Body of pancreas (tissue), 4 donors: ENCODE measurements at regions not wholly inside any gene's neighbourhood (a gene's known extent, or its start where the extent isn't known, plus 50 kb on each side); places are given as distances from the start of the nearest gene placed in this dataset.

Experiments used
- ATAC-seq: fragments of 150-250 bp; one replicate; pipeline ENCODE4 v1.9.1; 2016
- DNase-seq, 4 donors: peaks; one replicate each; pipeline ENCODE4 v3.0.0-alpha.2; 2019
- H3K27ac ChIP-seq, 4 donors: fragments of 200-600 bp; sonication (generic); 1 replicate in 3 of 4; 2 replicates in 1 of 4; pipeline versions ENCODE4 v1.5.1 to v1.6.1; 2016 to 2019; ENCODE audit warnings: mild to moderate bottlenecking in 1 of 4, mixed read lengths in 1 of 4, moderate library complexity in 1 of 4
- H3K27me3 ChIP-seq, 2 donors: fragments of 200-600 bp; sonication (generic); one replicate each; pipeline ENCODE4 v1.6.0; 2016; ENCODE audit warnings: mild to moderate bottlenecking in 1 of 2
- H3K36me3 ChIP-seq, 2 donors: fragments of 200-600 bp; sonication (generic); replicated peaks in 1 of 2; 2 replicates each; pipeline ENCODE4 v1.5.1; 2016; ENCODE audit warnings: low read depth in 2 of 2; ENCODE audit not compliant: insufficient read depth in 1 of 2
- H3K4me1 ChIP-seq: fragments of 200-600 bp; sonication (generic); one replicate; pipeline ENCODE4 v1.6.0; 2016
- H3K4me3 ChIP-seq, 2 donors: fragments of 200-600 bp; sonication (generic); 1 replicate in 1 of 2; 2 replicates in 1 of 2; pipeline ENCODE4 v1.5.1; 2016 to 2019
- H3K9me3 ChIP-seq, 3 donors: fragments of 200-600 bp; sonication (generic); 1 replicate in 2 of 3; 2 replicates in 1 of 3; pipeline ENCODE4 v1.5.1; 2016
- POLR2A ChIP-seq, 3 donors: fragments of 450-650 bp; IDR thresholded peaks; one replicate each; pipeline ENCODE4 v1.6.1; 2016; ENCODE audit warnings: antibody characterized with exemption in 3 of 3, mild to moderate bottlenecking in 2 of 3
- WGBS, 2 donors: methylation state at CpG; one replicate each; pipeline ENCODE4 v1.1.5; 2017; 5-methylcytosine and 5-hydroxymethylcytosine counted together
- intact Hi-C: fragments of 100-400 bp; cut with DNase I; formaldehyde crosslinking; loops from one replicate; pipeline ENCODE4 v1.15.1; 2023
- TF ChIP-seq, protein P1 (sequence below), 7 experiments: fragments of 450-650 bp in 4 of 7; fragments of 200-600 bp in 3 of 7; sonication (generic) in 3 of 7; IDR thresholded peaks; one replicate each; pipeline ENCODE4 v1.5.1; 2016 to 2019; ENCODE audit warnings: antibody characterized with exemption in 7 of 7

DNA sequence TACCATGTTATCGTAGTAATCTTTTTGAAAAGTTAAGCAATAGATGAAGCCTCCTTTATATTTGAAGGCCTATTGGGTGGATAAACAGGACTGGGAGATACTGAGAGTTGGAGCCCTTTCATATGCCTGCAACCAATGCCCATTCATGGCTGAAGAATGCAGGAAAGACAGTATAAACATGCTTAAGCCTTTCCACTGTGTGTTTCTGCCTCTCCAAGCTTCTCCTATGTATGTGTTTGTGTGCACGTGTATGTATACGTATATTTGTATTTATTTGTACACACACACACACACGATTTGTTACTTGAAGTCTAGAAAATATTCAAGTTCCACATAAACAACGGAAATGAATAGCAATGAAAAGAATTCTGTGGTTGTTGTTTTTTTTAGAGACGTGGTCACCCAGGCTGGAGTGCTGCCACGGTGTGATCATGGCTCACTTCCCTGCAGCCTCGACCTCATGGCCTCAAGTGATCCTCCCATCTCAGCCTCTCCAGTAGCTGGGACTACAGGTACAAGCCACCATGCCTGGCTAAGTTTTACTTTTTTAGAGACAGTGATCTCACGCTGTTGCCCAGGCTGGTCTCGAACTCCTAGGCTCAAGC is 1453.5 kb downstream of the AACS start:
- WGBS, 2 donors, result 85 to 89% methylated on average over 9 to 10 of the region's 10 CpGs
- no peak overlapping the region for H3K4me3 ChIP-seq
- DNase-seq (no peak), ATAC-seq (no peak)
- H3K9me3 ChIP-seq, result no peaks in the 10 kb centered on the region
- no peaks in the 10 kb centered on the region for H3K27me3 ChIP-seq
- no peak overlapping the region for H3K27ac ChIP-seq
- H3K36me3 ChIP-seq, result no peaks in the 10 kb centered on the region
- intact Hi-C loops, result no loop called here
- TF ChIP-seq, protein P1, sequence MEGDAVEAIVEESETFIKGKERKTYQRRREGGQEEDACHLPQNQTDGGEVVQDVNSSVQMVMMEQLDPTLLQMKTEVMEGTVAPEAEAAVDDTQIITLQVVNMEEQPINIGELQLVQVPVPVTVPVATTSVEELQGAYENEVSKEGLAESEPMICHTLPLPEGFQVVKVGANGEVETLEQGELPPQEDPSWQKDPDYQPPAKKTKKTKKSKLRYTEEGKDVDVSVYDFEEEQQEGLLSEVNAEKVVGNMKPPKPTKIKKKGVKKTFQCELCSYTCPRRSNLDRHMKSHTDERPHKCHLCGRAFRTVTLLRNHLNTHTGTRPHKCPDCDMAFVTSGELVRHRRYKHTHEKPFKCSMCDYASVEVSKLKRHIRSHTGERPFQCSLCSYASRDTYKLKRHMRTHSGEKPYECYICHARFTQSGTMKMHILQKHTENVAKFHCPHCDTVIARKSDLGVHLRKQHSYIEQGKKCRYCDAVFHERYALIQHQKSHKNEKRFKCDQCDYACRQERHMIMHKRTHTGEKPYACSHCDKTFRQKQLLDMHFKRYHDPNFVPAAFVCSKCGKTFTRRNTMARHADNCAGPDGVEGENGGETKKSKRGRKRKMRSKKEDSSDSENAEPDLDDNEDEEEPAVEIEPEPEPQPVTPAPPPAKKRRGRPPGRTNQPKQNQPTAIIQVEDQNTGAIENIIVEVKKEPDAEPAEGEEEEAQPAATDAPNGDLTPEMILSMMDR (IDR thresholded peaks at IDR 0.05), result no peak
- TF ChIP-seq POLR2A (IDR thresholded peaks at IDR 0.05), result no peak
- no peaks in the 10 kb centered on the region for H3K4me1 ChIP-seq

DNA sequence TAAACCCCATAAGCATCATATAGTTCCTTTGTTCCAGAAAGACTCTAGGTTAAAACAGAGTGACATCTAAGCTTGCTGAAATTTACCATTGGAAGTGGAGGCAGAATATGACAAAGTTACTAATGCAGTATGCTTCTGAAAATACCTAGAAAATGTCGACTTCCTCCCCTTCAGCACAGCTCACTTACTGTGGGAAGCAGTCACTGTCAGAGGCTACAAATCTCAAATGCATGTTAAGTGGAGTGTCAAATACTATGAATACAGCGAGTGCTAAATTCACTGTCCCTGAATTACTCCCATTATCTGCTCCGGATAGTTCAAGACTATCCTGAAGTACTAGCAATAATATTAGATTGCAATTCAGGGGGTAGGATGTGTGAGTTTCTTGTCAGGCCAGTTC is 1454.6 kb downstream of the AACS start:
- H3K4me3 ChIP-seq, result no peak overlapping the region
- WGBS, 2 donors, result 79 to 85% methylated on average over 3 of the region's 3 CpGs
- H3K36me3 ChIP-seq, result no peaks in the 10 kb centered on the region
- intact Hi-C loops, result no loop called here
- H3K27ac ChIP-seq, result no peak overlapping the region
- H3K9me3 ChIP-seq, result no peaks in the 10 kb centered on the region
- H3K4me1 ChIP-seq, result no peaks in the 10 kb centered on the region
- H3K27me3 ChIP-seq, result no peaks in the 10 kb centered on the region
- ATAC-seq, result no peak
- TF ChIP-seq, protein P1 (IDR thresholded peaks at IDR 0.05), result no peak
- no peak for TF ChIP-seq POLR2A (IDR thresholded peaks at IDR 0.05)
- no peak for DNase-seq

DNA sequence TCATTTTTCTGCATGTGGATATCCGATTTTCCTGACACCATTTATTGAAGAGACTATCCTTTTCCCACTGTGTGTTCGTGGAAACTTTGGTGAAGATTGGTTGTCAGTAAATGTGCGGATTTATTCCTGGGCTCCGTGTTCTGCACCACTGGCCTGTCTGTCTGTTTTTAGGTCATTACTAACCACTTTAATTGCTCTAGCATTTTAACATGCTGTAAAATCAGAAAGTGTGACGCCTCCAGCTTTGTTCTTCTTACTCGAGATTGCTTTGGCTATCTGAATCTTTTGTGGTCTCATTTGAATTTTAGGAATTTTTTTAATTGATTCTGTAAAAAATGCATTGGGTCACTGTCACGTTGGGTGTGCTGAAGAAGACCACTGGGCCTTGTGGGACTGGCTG is 1458.7 kb downstream of the AACS start:
- H3K4me1 ChIP-seq, result no peaks in the 10 kb centered on the region
- no peaks in the 10 kb centered on the region for H3K27me3 ChIP-seq
- H3K36me3 ChIP-seq, result no peaks in the 10 kb centered on the region
- 80 to 81% methylated on average over 7 of the region's 7 CpGs for WGBS, 2 donors
- H3K9me3 ChIP-seq, result no peaks in the 10 kb centered on the region
- ATAC-seq (no peak), DNase-seq (no peak)
- TF ChIP-seq, protein P1 (IDR thresholded peaks at IDR 0.05), result no peak
- TF ChIP-seq POLR2A (IDR thresholded peaks at IDR 0.05), result no peak
- H3K27ac ChIP-seq, result no peak overlapping the region
- no peak overlapping the region for H3K4me3 ChIP-seq
- intact Hi-C loops, result no loop called here

DNA sequence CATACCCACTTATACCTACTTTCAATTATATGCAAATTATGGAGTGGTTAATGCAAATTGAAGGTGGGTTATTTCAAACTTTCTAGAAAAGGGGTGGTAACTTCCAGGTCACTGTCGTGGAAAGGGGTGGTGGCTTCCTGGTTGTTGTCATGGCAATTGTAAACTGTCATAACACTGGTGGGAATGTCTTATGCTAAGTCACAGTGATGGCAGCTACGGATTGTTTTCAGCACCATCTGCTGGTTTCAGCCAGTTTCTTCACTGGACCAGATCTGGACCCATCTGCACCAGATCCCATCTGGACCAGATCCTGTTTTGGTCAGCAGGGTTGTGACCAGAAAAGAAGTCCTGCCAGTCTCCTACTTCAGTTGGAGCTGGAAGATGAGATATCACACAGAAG is 1469.3 kb downstream of the AACS start:
- TF ChIP-seq POLR2A (IDR thresholded peaks at IDR 0.05), result no peak
- 86% methylated on average over 2 of the region's 2 CpGs for WGBS, 2 donors
- Histone ChIP-seq H3K27ac (no peak overlapping the region), H3K27me3 (no peaks in the 10 kb centered on the region), H3K36me3 (no peaks in the 10 kb centered on the region), H3K4me3 (no peak overlapping the region), H3K9me3 (no peaks in the 10 kb centered on the region), H3K4me1 (no peaks in the 10 kb centered on the region)
- intact Hi-C loops, result no loop called here
- DNase-seq, result no peak
- no peak for ATAC-seq

DNA sequence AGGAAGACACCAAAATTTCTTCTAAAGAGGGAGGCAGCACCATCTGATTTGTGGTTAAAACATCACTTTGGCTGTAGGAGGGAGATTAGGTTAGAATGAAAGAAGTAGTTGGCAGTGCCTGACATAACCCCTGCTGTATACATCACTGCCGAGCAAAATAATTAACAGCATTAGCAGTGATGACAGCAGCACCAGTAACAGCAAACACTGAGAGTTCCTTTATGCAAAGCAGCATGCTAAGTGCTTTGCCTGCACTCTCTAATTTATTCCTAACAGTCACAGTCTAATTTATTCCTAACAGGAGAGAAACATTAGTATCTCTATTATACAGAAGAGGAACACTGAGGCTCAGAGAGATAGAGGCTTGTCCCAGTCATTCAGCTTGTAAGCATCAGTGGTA is 1469.7 kb downstream of the AACS start:
- DNase-seq, result no peak
- Histone ChIP-seq H3K4me1 (no peaks in the 10 kb centered on the region), H3K4me3 (no peak overlapping the region), H3K27me3 (no peaks in the 10 kb centered on the region), H3K36me3 (no peaks in the 10 kb centered on the region), H3K9me3 (no peaks in the 10 kb centered on the region), H3K27ac (no peak overlapping the region)
- ATAC-seq, result no peak
- intact Hi-C loops, result no loop called here
- 95 to 100% methylated on average over 1 of the region's 1 CpG for WGBS, 2 donors
- TF ChIP-seq, protein P1 (IDR thresholded peaks at IDR 0.05), result no peak
- no peak for TF ChIP-seq POLR2A (IDR thresholded peaks at IDR 0.05)
